Smooth muscle cell of the brain vasculature (primary cell): ENCODE measurements at regions not wholly inside any gene's neighbourhood (a gene's known extent, or its start where the extent isn't known, plus 50 kb on each side); places are given as distances from the start of the nearest gene placed in this dataset.
A peak's percentile ranks its signal among the peaks of the same experiment; 100 is the strongest.

Experiments
- DNase-seq: peaks from one replicate; pipeline ENCODE4 v3.0.0-alpha.2; 2012; ENCODE audit warnings: low read depth, low spot score

DNA sequence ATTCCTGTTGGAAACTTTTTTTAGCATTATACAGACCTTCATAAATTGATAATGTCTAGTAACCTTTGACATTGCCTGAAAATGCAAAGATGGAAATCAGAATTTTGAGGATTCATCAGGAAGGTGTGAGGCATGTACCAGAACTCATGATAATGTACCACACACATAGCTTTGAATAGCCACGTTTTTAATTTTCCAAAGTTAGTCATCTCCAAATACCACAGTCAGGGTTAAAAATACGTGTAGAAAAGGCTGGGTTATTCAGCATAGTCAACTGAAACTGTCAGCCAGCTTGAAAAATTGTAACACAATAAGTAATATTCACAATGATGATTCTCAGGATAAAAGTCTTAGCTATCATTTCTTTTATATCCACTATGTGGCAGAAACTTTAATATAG is 102.0 kb upstream of the THRB start:
- no peak for DNase-seq

GRCh38 chr3:24598695-24599470 is 104.2 kb upstream of the THRB start:
- no peak for DNase-seq

DNA sequence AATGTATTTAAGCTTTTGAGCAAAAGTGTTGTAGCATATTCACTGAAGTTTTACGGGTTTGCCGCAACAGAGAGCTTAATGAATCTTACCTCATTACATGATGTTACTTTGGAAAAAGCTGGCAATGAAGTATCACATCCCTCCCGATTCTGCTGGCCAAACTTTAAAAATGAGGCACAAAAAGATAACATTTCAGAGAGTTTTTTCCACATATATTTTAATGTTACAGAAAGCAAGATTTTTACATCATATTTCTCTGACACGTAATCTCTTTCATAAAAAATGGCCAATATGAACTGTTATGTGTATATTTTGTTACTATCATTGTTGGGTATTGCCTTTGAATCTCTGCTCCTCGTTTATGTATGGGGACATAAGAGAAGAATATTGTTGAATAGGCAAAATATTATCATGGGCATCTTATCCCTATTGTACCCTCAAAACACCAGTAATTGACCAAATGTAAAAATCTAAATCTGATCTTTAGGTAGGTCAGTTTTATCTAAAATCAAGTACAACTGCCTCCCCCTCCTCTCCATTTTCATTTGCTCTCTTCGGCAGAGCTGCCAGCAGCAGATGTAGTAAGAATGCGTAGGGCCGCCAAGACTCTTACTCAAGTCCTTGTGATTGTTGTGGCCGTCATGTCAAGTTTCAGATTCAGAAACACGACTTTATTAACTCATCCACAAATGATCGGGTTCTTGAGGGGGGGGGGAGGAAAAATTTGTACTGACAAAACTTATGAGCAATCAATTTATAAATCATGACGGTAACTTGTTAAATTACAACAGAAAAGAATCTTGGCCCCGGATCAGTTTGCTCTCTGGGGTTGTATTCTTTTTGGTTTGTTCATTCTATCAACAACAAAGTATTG is 106.7 kb upstream of the THRB start:
- DNase-seq = no peak

DNA sequence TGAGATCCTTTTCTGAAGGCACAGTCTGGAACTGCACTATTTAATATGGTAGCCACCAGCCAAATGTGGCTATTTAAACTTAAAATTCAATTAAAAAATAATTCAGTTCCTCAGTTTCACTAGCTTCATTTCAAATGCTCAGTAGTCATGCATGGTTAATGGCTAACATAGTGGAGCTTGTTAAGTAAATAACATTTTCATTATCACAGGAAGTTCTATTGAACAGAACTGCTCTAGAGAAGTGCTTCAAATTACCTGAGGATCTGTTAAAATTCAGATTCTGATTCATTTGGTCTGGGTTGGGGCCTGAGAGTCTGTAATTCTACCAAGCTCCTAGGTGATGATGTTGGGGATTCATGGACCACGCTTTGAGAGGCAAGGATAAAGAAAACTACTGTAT is 109.6 kb upstream of the THRB start:
- DNase-seq = no peak

GRCh38 chr3:24605511-24606028 is 110.9 kb upstream of the THRB start:
- DNase-seq = no peak

GRCh38 chr3:24607281-24607680 is 112.6 kb upstream of the THRB start:
- DNase-seq = no peak

DNA sequence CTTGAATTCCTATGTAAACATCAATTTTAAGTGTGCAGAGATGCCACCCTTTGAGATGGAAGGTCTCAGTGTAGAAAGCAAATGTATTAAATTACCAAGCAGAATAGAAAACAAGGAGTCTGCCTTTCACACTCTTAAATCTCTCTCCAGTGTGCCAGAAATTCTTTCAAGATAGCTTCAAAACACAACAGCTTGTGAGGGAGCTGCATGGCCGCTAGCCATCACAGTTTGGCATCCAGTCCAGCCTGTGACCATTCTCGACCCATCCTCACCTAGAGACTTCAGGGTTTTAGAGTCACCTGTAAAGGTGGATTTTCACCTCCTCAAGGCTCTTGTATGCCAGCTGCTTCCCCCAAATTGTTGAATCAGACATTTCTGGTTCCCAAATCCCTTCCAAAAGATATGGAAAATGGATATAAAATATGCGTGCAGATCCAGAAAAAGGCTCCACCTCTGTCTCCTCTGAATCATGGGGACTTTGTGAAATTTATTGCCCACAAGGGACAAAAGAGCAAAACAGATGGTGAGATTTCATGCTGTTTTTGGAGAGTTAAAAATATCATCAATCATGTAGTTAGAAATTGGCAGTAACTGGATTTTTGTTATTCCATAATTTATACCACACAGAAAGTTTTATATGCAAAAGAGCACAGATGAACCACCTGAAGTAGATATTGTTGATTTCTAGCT is 114.2 kb upstream of the THRB start:
- DNase-seq = no peak

DNA sequence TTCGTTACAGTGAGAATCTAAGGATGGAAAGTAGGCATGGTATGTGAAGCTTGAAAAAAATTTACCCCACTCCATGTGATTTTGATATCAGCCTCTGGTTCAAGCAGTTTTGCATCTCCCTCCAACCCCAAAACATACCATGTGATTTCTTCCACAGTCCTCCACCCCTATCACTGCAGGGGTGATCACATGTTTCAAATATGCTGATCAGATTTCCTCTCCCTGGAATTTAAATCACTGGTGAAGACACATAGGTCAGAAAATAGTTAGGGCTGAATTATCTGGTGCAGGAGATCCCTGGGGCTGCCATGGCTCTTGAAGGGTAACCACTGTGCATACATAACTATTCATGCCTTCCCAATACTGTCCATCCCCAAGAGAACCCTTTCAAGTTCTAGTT is 119.7 kb upstream of the THRB start:
- DNase-seq = no peak

DNA sequence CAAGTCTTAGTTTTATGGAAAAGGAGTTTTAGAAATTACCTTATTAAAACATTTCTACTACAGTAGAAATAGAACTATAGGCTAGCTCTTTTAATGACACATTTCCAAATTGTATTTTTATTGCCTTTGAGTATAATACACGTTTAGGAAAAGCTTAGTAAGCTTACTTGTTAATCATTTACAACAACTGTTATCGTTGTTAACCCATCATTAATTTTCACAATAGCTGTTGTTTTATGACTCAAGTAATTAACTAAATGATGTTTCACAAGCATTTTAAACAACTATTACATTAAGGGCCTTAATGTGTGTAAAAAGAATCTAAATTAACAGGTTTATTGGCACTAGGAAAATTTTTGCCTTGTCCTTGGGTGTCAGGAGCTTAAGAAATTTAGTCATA is 120.5 kb upstream of the THRB start:
- DNase-seq = no peak

DNA sequence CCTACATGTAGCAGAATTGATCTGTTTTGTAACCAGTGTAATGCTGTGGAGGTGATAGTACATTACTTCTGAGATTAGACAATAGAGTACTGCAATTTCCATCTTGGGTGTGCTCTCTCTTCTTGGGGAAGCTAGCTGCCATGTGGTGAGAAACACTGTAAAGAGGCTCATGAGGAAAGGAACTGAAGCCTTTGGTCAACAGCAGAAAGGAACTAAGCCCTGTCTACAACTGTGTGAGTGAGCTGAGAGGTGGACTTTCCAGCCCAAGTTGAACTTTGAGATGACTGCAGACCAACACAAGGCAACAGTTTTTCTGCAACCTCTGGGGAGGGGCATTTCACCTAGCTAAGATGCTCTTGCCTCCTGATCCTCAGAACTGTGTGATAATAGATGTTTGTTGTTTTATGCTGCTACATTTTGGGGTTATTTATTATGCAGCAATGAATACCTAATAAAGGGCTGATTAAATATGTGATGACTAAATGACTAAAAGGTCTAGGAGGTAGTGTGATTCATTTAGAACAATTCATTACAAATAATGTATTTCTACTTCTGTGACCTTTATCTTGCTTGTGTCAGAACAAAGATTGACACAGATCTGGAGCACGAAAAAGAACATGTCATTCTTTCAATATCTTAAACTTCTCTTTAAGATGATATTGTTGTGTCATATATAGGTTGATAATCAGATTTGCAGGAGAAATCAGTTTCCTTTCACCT is 121.6 kb upstream of the THRB start:
- no peak for DNase-seq

DNA sequence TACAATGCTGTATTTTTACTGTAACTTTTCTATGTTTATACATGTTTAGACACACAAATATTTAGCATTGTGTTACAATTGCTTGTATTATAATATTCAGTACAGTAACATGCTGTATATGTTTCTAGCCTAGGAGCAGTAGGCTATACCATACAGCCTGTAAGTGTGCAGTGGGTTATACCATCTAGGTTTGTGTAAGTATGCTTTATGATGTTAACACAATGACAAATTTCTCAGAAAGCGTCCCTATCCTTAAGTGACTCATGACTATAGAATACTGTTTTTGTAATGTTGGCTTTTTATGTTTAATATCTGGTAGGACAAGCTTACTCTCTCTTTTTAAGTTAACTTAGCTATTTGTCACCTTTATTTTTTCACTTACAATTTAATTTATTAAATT is 127.5 kb upstream of the THRB start:
- DNase-seq = no peak

DNA sequence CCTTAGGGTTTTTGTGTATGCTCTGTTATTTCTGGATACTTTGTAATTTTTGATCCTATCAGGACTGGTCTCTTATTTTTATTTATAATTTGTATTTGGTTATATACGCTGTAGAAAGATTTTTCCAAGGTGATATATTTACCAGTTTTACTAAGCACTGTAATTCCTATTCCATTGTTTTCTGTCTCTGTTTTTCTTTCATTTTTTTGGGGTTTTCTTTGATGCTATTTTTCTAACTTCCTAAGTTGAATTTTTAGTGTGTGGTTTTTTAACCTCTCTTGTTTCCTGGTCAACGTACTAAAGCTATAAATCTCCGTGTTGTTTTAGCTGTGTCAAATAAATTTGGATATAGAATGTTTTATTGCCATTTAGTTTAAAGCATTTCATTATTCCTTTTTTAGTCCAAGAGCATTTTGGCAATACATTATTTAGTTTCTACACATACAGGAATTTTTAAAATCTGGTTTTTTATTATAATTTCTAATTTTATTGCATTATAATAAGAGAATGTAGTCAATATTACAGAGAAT is 128.1 kb upstream of the THRB start:
- no peak for DNase-seq

DNA sequence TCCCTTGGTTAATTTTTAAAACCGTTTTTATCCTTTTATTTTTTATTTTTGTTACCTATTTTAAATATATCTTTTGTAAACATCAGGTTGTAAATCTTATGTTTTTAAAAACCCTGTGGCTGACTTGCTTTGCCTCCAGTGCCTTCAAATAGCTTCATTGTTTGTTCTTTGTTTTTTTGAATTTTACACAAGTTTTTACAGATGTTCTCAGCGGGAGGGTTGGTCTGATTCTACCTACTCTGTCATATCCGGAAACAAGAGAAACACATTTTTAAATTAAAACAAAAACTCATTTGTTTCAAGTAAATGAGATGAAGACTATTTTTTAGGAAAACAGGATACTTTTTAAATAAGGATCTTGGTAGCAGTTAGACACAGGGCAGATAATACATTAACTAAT is 129.0 kb upstream of the THRB start:
- peak; percentile 57 for DNase-seq

GRCh38 chr3:24624938-24625681 is 130.5 kb upstream of the THRB start:
- no peak for DNase-seq

DNA sequence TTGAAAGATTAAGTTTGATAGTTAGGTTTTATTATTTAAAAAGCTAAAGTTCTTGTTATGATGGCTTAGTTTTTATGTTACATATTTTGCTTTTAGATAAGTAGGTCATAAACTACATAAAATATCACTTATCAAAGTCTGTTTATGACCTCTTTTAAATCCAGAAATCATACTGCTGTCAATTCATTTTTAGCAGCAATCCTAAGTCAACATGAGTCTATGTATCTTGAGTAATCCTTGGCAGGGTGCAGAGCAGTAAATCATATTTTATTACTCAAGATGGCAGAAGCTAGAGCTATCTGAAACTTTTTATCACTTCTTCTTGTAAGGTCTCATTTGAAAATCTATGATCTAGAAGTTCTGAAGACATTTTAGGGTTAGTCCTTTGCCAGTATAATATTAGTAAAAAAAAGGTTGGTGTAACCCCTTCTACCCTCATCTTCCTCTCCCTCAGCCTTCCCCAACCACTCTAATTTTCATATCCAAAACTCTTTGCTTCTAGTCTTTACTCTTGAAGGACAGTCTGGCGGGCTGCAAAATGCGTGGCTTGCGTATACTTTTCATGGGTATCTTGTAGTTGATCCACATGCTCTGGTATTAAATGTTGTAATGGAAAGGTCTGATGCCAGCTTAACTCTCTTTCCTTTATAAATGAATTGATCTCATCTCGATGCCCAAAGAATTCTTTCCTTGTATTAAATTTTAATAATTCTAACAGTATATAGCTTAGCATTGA is 134.0 kb upstream of the THRB start:
- no peak for DNase-seq

- DNase-seq = no peak
Observed at GRCh38 chr3:24631481-24631880, 136.8 kb upstream of the THRB start.

- DNase-seq = no peak
Observed at GRCh38 chr3:24639061-24639460, 144.4 kb upstream of the THRB start.

DNA sequence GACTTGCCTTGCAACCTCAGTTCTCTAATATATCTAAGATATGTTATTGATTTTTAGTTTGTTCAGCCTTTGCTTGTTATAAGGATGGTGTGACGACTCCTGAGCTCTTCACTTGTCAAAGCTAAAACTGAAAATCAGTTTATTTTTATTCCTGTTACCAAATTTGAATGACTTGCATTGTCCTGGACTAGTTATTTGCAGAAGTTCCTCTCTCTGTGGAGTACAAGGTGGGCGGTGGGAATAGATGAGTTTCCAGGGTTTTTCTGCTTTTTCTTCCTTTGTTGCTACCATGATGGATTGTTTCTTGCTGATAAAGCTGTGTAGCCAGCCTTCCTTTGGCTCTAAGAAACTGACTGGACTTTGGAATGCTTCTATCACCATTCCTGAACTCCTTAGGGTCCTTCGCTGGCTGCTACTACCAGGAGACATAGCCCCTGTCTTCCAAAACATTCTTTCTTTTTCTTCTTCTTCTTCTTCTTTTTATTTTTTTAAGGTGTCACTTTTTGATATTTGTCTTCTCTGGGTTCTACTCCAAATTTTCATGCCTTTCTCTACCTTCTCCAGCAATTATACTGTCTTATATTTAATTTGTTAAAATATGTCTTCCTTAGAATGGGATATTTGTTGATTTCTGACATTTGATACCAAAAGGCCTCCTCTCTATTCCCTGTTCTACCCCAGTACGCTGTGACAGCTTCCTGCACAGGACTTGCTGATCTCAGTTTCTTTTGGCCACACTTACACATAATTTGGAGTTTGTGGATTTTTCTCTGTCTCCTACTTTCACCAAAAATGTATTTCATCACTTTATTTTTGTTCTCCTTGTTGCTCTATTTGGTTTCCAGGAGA is 145.1 kb upstream of the THRB start:
- no peak for DNase-seq

DNA sequence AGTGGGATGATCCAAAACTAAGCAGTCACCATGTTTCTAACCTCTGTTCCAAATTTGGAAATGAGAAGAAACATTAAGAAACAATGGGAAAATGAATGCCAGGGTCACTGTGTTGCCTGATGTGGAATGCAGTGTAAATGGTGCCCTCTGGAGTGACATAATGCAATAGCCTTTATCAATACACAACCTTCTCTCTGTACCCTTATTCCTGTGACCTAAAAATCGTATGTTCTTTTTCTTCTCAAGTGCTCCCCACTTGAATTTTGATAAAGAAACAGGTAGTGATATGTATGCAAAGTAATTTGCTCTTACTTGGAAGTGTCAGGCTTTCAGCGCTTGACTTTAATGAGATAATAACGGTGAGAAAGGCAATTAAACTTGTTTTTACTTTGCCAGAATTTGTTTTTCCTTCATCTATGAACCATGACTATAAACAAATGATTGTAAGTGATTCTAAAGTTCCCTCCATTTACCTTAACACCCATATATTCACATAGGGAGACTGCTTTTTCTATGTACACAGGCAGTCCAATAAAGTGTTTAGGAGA is 145.8 kb upstream of the THRB start:
- no peak for DNase-seq
